ENCODE measurements at regions not wholly inside any gene's neighbourhood (a gene's known extent, or its start where the extent isn't known, plus 50 kb on each side); places are given as distances from the start of the nearest gene placed in this dataset.

- WGBS, result 92% methylated on average over 12 of the region's 12 CpGs
- H3K27me3 ChIP-seq (ENCODE audit: control insufficient read depth in 2 of 2, insufficient read depth in 1 of 2, low read length in 1 of 2), result no peaks in the 10 kb centered on the region
- DNase-seq (ENCODE audit: low read depth in 6 of 9, low spot score in 9 of 9), result no peak
- H3K4me3 ChIP-seq (ENCODE audit: low read length in 2 of 2), result no peak overlapping the region
- no peak overlapping the region for H3K27ac ChIP-seq (ENCODE audit: low read depth in 1 of 2, low read length in 1 of 2)
- peaks cover 2 to 30% of the 10 kb centered on the region in 2 donors for H3K9me3 ChIP-seq (ENCODE audit: control insufficient read depth in 2 of 2, insufficient read depth in 1 of 2, low read length in 1 of 2)
- H3K4me1 ChIP-seq (ENCODE audit: control insufficient read depth in 2 of 2, insufficient read depth in 2 of 2, low read length in 2 of 2), result no peaks in the 10 kb centered on the region
- no peaks in the 10 kb centered on the region for H3K36me3 ChIP-seq (ENCODE audit: control insufficient read depth in 2 of 2, insufficient read depth in 2 of 2, low read length in 1 of 2)
These were observed 168.3 kb upstream of the FAT1 start for GRCh38 chr4:186891859-186892486.

GRCh38 chr4:186898367-186898766, 174.7 kb upstream of the FAT1 start:
- DNase-seq (ENCODE audit: low read depth in 6 of 9, low spot score in 9 of 9), result no peak
- Histone ChIP-seq H3K27ac (ENCODE audit: low read depth in 1 of 2, low read length in 1 of 2) (no peak overlapping the region), H3K27me3 (ENCODE audit: control insufficient read depth in 2 of 2, insufficient read depth in 1 of 2, low read length in 1 of 2) (no peaks in the 10 kb centered on the region), H3K9me3 (ENCODE audit: control insufficient read depth in 2 of 2, insufficient read depth in 1 of 2, low read length in 1 of 2) (peaks cover 2 to 22% of the 10 kb centered on the region in 2 donors), H3K36me3 (ENCODE audit: control insufficient read depth in 2 of 2, insufficient read depth in 2 of 2, low read length in 1 of 2) (no peaks in the 10 kb centered on the region), H3K4me3 (ENCODE audit: low read length in 2 of 2) (no peak overlapping the region), H3K4me1 (ENCODE audit: control insufficient read depth in 2 of 2, insufficient read depth in 2 of 2, low read length in 2 of 2) (no peaks in the 10 kb centered on the region)
- 98% methylated on average over 4 of the region's 4 CpGs for WGBS

DNA sequence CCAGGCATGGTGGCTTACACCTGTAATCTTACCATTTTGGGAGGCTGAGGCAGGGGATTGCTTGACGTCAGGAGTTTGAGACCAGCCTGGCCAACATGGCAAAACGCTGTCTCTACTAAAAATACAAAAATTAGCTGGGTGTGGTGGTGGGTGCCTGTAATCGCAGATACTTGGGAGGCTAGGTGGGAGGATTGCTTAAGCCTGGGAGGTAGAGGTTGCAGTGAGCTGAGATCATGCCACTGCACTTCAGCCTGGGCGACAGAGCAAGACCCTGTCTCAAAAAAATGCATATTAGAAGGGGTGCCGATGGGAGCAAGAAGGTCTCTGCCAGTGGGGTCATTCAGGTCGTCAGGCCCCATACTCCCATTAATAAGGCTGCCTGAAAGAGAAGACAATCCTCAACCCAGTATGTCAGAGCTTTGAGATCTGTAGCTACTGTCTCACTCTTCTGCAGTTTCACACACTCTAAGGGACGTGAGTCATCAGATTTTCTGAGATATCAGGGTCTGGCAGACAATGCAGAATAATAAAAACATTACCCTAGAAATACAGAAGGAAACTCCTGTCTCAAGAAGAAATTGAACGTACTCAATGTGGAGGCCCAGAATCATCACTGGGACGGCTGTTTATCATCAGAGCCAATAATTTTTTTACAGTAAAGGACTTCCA, 176.7 kb upstream of the FAT1 start:
- 70% methylated on average over 9 of the region's 9 CpGs for WGBS
- Histone ChIP-seq H3K27me3 (ENCODE audit: control insufficient read depth in 2 of 2, insufficient read depth in 1 of 2, low read length in 1 of 2) (no peaks in the 10 kb centered on the region), H3K9me3 (ENCODE audit: control insufficient read depth in 2 of 2, insufficient read depth in 1 of 2, low read length in 1 of 2) (peaks cover 1 to 13% of the 10 kb centered on the region in 2 donors)

GRCh38 chr4:186900984-186901383, 177.3 kb upstream of the FAT1 start:
- Histone ChIP-seq H3K9me3 (ENCODE audit: control insufficient read depth in 2 of 2, insufficient read depth in 1 of 2, low read length in 1 of 2) (peaks cover 1 to 19% of the 10 kb centered on the region in 2 donors), H3K27me3 (ENCODE audit: control insufficient read depth in 2 of 2, insufficient read depth in 1 of 2, low read length in 1 of 2) (no peaks in the 10 kb centered on the region), H3K4me1 (ENCODE audit: control insufficient read depth in 2 of 2, insufficient read depth in 2 of 2, low read length in 2 of 2) (no peaks in the 10 kb centered on the region), H3K27ac (ENCODE audit: low read depth in 1 of 2, low read length in 1 of 2) (no peak overlapping the region), H3K4me3 (ENCODE audit: low read length in 2 of 2) (no peak overlapping the region), H3K36me3 (ENCODE audit: control insufficient read depth in 2 of 2, insufficient read depth in 2 of 2, low read length in 1 of 2) (no peaks in the 10 kb centered on the region)
- WGBS, result 91% methylated on average over 3 of the region's 3 CpGs
- no peak for DNase-seq (ENCODE audit: low read depth in 6 of 9, low spot score in 9 of 9)

More for the DNA sequence above, 176.7 kb upstream of the FAT1 start:
- Histone ChIP-seq H3K4me3 (ENCODE audit: low read length in 2 of 2) (no peak overlapping the region), H3K36me3 (ENCODE audit: control insufficient read depth in 2 of 2, insufficient read depth in 2 of 2, low read length in 1 of 2) (no peaks in the 10 kb centered on the region), H3K4me1 (ENCODE audit: control insufficient read depth in 2 of 2, insufficient read depth in 2 of 2, low read length in 2 of 2) (no peaks in the 10 kb centered on the region), H3K27ac (ENCODE audit: low read depth in 1 of 2, low read length in 1 of 2) (no peak overlapping the region)
- DNase-seq (ENCODE audit: low read depth in 6 of 9, low spot score in 9 of 9), result no peak

- Histone ChIP-seq H3K4me3 (ENCODE audit: low read length in 2 of 2) (no peak overlapping the region), H3K36me3 (ENCODE audit: control insufficient read depth in 2 of 2, insufficient read depth in 2 of 2, low read length in 1 of 2) (no peaks in the 10 kb centered on the region), H3K9me3 (ENCODE audit: control insufficient read depth in 2 of 2, insufficient read depth in 1 of 2, low read length in 1 of 2) (peaks cover 0 to 20% of the 10 kb centered on the region in 2 donors), H3K27me3 (ENCODE audit: control insufficient read depth in 2 of 2, insufficient read depth in 1 of 2, low read length in 1 of 2) (no peaks in the 10 kb centered on the region), H3K4me1 (ENCODE audit: control insufficient read depth in 2 of 2, insufficient read depth in 2 of 2, low read length in 2 of 2) (no peaks in the 10 kb centered on the region), H3K27ac (ENCODE audit: low read depth in 1 of 2, low read length in 1 of 2) (no peak overlapping the region)
- no peak for DNase-seq (ENCODE audit: low read depth in 6 of 9, low spot score in 9 of 9)
- 95% methylated on average over 3 of the region's 3 CpGs for WGBS
These were observed 178.2 kb upstream of the FAT1 start for GRCh38 chr4:186901850-186902249.

- H3K36me3 ChIP-seq (ENCODE audit: control insufficient read depth in 2 of 2, insufficient read depth in 2 of 2, low read length in 1 of 2), result no peaks in the 10 kb centered on the region
- no peak overlapping the region for H3K27ac ChIP-seq (ENCODE audit: low read depth in 1 of 2, low read length in 1 of 2)
- 54% methylated on average over 4 of the region's 4 CpGs for WGBS
- no peaks in the 10 kb centered on the region for H3K27me3 ChIP-seq (ENCODE audit: control insufficient read depth in 2 of 2, insufficient read depth in 1 of 2, low read length in 1 of 2)
- H3K4me3 ChIP-seq (ENCODE audit: low read length in 2 of 2), result no peak overlapping the region
- H3K9me3 ChIP-seq (ENCODE audit: control insufficient read depth in 2 of 2, insufficient read depth in 1 of 2, low read length in 1 of 2), result peaks cover 0 to 22% of the 10 kb centered on the region in 2 donors
- no peaks in the 10 kb centered on the region for H3K4me1 ChIP-seq (ENCODE audit: control insufficient read depth in 2 of 2, insufficient read depth in 2 of 2, low read length in 2 of 2)
- DNase-seq (ENCODE audit: low read depth in 6 of 9, low spot score in 9 of 9), result no peak
These were observed 178.7 kb upstream of the FAT1 start for GRCh38 chr4:186902361-186902760.

DNA sequence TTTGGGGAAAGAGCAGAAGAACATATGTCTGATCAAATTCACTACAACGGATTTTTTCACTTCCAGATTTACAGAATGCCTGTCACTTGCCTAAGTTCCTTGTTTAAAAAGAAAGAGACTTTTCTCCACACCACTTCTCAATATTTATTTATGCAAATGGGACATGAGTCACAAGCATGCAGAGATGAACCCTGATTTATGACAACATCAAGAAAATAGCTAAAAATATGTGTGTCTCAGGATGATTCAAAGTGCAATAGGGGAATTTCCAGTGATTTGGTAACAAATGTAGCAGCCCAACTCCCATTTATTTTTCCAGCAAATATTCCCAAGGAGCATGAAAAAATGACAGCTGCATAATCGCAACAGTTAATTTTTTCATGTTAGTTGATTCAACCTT, 180.4 kb upstream of the FAT1 start:
- no peaks in the 10 kb centered on the region for H3K36me3 ChIP-seq (ENCODE audit: control insufficient read depth in 2 of 2, insufficient read depth in 2 of 2, low read length in 1 of 2)
- H3K4me3 ChIP-seq (ENCODE audit: low read length in 2 of 2), result no peak overlapping the region
- H3K27ac ChIP-seq (ENCODE audit: low read depth in 1 of 2, low read length in 1 of 2), result no peak overlapping the region
- H3K4me1 ChIP-seq (ENCODE audit: control insufficient read depth in 2 of 2, insufficient read depth in 2 of 2, low read length in 2 of 2), result no peaks in the 10 kb centered on the region
- H3K9me3 ChIP-seq (ENCODE audit: control insufficient read depth in 2 of 2, insufficient read depth in 1 of 2, low read length in 1 of 2), result peaks cover 0 to 20% of the 10 kb centered on the region in 2 donors
- WGBS, result 82% methylated on average over 2 of the region's 2 CpGs
- no peak for DNase-seq (ENCODE audit: low read depth in 6 of 9, low spot score in 9 of 9)
- no peaks in the 10 kb centered on the region for H3K27me3 ChIP-seq (ENCODE audit: control insufficient read depth in 2 of 2, insufficient read depth in 1 of 2, low read length in 1 of 2)

GRCh38 chr4:186906722-186907121, 183.1 kb upstream of the FAT1 start:
- H3K27ac ChIP-seq (ENCODE audit: low read depth in 1 of 2, low read length in 1 of 2), result no peak overlapping the region
- WGBS, result 97% methylated on average over 12 of the region's 12 CpGs
- no peak overlapping the region for H3K4me3 ChIP-seq (ENCODE audit: low read length in 2 of 2)
- no peaks in the 10 kb centered on the region for H3K36me3 ChIP-seq (ENCODE audit: control insufficient read depth in 2 of 2, insufficient read depth in 2 of 2, low read length in 1 of 2)
- no peaks in the 10 kb centered on the region for H3K27me3 ChIP-seq (ENCODE audit: control insufficient read depth in 2 of 2, insufficient read depth in 1 of 2, low read length in 1 of 2)
- no peak for DNase-seq (ENCODE audit: low read depth in 6 of 9, low spot score in 9 of 9)
- peaks cover 0 to 20% of the 10 kb centered on the region in 2 donors for H3K9me3 ChIP-seq (ENCODE audit: control insufficient read depth in 2 of 2, insufficient read depth in 1 of 2, low read length in 1 of 2)
- H3K4me1 ChIP-seq (ENCODE audit: control insufficient read depth in 2 of 2, insufficient read depth in 2 of 2, low read length in 2 of 2), result no peaks in the 10 kb centered on the region

- no peak overlapping the region for H3K4me3 ChIP-seq (ENCODE audit: low read length in 2 of 2)
- no peak for DNase-seq (ENCODE audit: low read depth in 6 of 9, low spot score in 9 of 9)
- H3K27me3 ChIP-seq (ENCODE audit: control insufficient read depth in 2 of 2, insufficient read depth in 1 of 2, low read length in 1 of 2), result no peaks in the 10 kb centered on the region
- no peaks in the 10 kb centered on the region for H3K4me1 ChIP-seq (ENCODE audit: control insufficient read depth in 2 of 2, insufficient read depth in 2 of 2, low read length in 2 of 2)
- H3K9me3 ChIP-seq (ENCODE audit: control insufficient read depth in 2 of 2, insufficient read depth in 1 of 2, low read length in 1 of 2), result peaks cover 0 to 12% of the 10 kb centered on the region in 2 donors
- no peaks in the 10 kb centered on the region for H3K36me3 ChIP-seq (ENCODE audit: control insufficient read depth in 2 of 2, insufficient read depth in 2 of 2, low read length in 1 of 2)
- 88% methylated on average over 1 of the region's 1 CpG for WGBS
- no peak overlapping the region for H3K27ac ChIP-seq (ENCODE audit: low read depth in 1 of 2, low read length in 1 of 2)
These were observed 186.7 kb upstream of the FAT1 start for GRCh38 chr4:186910385-186910784.

All from thymus (tissue), 11 donors.